HCT116 (cell line): ENCODE measurements at regions not wholly inside any gene's neighbourhood (a gene's known extent, or its start where the extent isn't known, plus 50 kb on each side); places are given as distances from the start of the nearest gene placed in this dataset.
"Not testable (repeated sequence)": the region's sequence is repeated elsewhere in the genome, so short reads cannot be mapped to it uniquely, and the experiment has no call there.

Source experiments
- ATAC-seq: fragments of 200-7000 bp; cut with Tn5 transposase; 2 replicates; pipeline ENCODE4 v1.9.1; 2020; ENCODE audit warnings: mild to moderate bottlenecking, moderate library complexity
- BruUV-seq: library from RNA; stranded (reverse); fragments of 400-500 nt; replicated peaks from 2 replicates; lab custom pipeline; 2021; lab: Mats Ljungman, UMichigan
- CTCF ChIA-PET: fragments of 300-600 bp; sonication (Branson Sonifier 250); formaldehyde crosslinking; loops from one replicate; lab custom pipeline; 2021; ENCODE audit warnings: antibody characterized with exemption; lab: Charles Lee
- POLR2A ChIA-PET: fragments of 300-600, 350-600 bp; sonication (Branson Sonifier 250); formaldehyde crosslinking; loops from one replicate; lab custom pipeline; 2021; ENCODE audit warnings: antibody characterized with exemption; lab: Charles Lee
- RAD21 ChIA-PET, 2 experiments: fragments of 300-600 bp; sonication (Branson Sonifier 250); formaldehyde crosslinking; loops; one replicate each; lab custom pipeline; 2023; ENCODE audit warnings: low total read pairs in 2 of 2; ENCODE audit not compliant: uncharacterized antibody in 2 of 2, unreplicated experiment in 2 of 2, low non-redundant PET in 1 of 2; lab: Charles Lee
- DNase-seq: peaks from one replicate; pipeline ENCODE4 v3.0.0-alpha.2; 2010; ENCODE audit warnings: low read depth, low spot score
- H2AFZ ChIP-seq: fragments of 200-600 bp; shearing (Covaris generic), sonication (generic); 2 replicates; pipeline ENCODE4 v1.6.1; 2017; ENCODE audit warnings: low read depth, mixed run types, mixed read lengths, antibody characterized with exemption, low read length; ENCODE audit not compliant: poor library complexity, severe bottlenecking
- H3K27ac ChIP-seq: 2 replicates; pipeline ENCODE4 v1.5.1; 2012; ENCODE audit warnings: low read depth, low read length
- H3K27me3 ChIP-seq: fragments of 200-600 bp; sonication (generic); 2 replicates; pipeline ENCODE4 v1.6.1; 2016; ENCODE audit warnings: mixed run types, low read length, mixed read lengths; ENCODE audit not compliant: insufficient read depth
- H3K36me3 ChIP-seq, 2 experiments: fragments of 200-500 bp in 1 of 2; fragments of 200-600 bp in 1 of 2; sonication (Bioruptor generic) in 1 of 2; sonication (generic) in 1 of 2; 2 replicates each; pipeline versions ENCODE4 v1.5.1 to v1.6.1; 2014 to 2016; ENCODE audit warnings: low read length in 2 of 2, inconsistent platforms in 1 of 2, mixed read lengths in 1 of 2, mixed run types in 1 of 2; ENCODE audit not compliant: insufficient read depth in 2 of 2, control insufficient read depth in 1 of 2
- H3K4me1 ChIP-seq, 2 experiments: fragments of 200-600 bp in 1 of 2; sonication (generic) in 1 of 2; 2 replicates each; pipeline versions ENCODE4 v1.5.1 to v1.6.1; 2012 to 2017; ENCODE audit warnings: low read length in 2 of 2, inconsistent platforms in 1 of 2, mild to moderate bottlenecking in 1 of 2, mixed read lengths in 1 of 2, mixed run types in 1 of 2, moderate library complexity in 1 of 2; ENCODE audit not compliant: insufficient read depth in 2 of 2, control insufficient read depth in 1 of 2
- H3K4me2 ChIP-seq: fragments of 200-600 bp; sonication (generic); 2 replicates; pipeline ENCODE4 v1.6.1; 2017; ENCODE audit warnings: mixed run types, low read length, mixed read lengths
- H3K4me3 ChIP-seq, 2 experiments: fragments of 200-600 bp in 1 of 2; sonication (generic) in 1 of 2; replicated peaks in 1 of 2; 2 replicates each; pipeline ENCODE4 v1.5.1; 2011 to 2016; ENCODE audit warnings: low read length in 2 of 2, control low read depth in 1 of 2, low read depth in 1 of 2, mild to moderate bottlenecking in 1 of 2, mixed read lengths in 1 of 2, mixed run types in 1 of 2
- H3K79me2 ChIP-seq: fragments of 200-600 bp; sonication (generic); 2 replicates; pipeline ENCODE4 v1.6.1; 2017; ENCODE audit warnings: mild to moderate bottlenecking, mixed run types, low read length, moderate library complexity, mixed read lengths; ENCODE audit not compliant: insufficient read depth
- H3K9ac ChIP-seq: fragments of 200-600 bp; sonication (generic); 2 replicates; pipeline ENCODE4 v1.6.1; 2016; ENCODE audit warnings: low read length, mixed read lengths
- H3K9me2 ChIP-seq: fragments of 200-600 bp; sonication (generic), shearing (Covaris generic); 2 replicates; pipeline ENCODE4 v1.6.1; 2017; ENCODE audit warnings: mixed run types, mild to moderate bottlenecking, moderate library complexity; ENCODE audit not compliant: insufficient read depth
- H3K9me3 ChIP-seq, 2 experiments: fragments of 200-500 bp in 1 of 2; fragments of 200-600 bp in 1 of 2; sonication (Bioruptor generic) in 1 of 2; sonication (generic) in 1 of 2; 2 replicates each; pipeline ENCODE4 v1.6.1; 2014 to 2017; ENCODE audit warnings: low read length in 2 of 2, mixed read lengths in 2 of 2, inconsistent platforms in 1 of 2, low read depth in 1 of 2, mild to moderate bottlenecking in 1 of 2, mixed run types in 1 of 2, moderate library complexity in 1 of 2; ENCODE audit not compliant: control insufficient read depth in 1 of 2, insufficient read depth in 1 of 2
- H4K20me1 ChIP-seq: fragments of 200-600 bp; sonication (generic), shearing (Covaris generic); 2 replicates; pipeline ENCODE4 v1.6.1; 2017; ENCODE audit warnings: mixed run types, mild to moderate bottlenecking, moderate library complexity; ENCODE audit not compliant: insufficient read depth
- CTCF ChIP-seq, 3 experiments: fragments of 200-600 bp in 1 of 3; sonication (generic) in 1 of 3; IDR thresholded peaks in 2 of 3; conservative IDR thresholded peaks in 1 of 3; 2 replicates each; pipeline ENCODE4 v1.5.1; 2012 to 2017; ENCODE audit warnings: low read depth in 2 of 3, low read length in 2 of 3, antibody characterized with exemption in 1 of 3, borderline replicate concordance in 1 of 3, control low read depth in 1 of 3, mild to moderate bottlenecking in 1 of 3, mixed read lengths in 1 of 3, mixed run types in 1 of 3, moderate library complexity in 1 of 3; ENCODE audit not compliant: insufficient read depth in 1 of 3
- RAD21 ChIP-seq: IDR thresholded peaks from 2 replicates; pipeline ENCODE4 v1.6.1; 2012; ENCODE audit warnings: low read depth, mild to moderate bottlenecking
- intact Hi-C: fragments of 100-400 bp; cut with micrococcal nuclease; formaldehyde crosslinking; loops from 2 replicates; pipeline ENCODE4 v1.10.0; 2022

DNA sequence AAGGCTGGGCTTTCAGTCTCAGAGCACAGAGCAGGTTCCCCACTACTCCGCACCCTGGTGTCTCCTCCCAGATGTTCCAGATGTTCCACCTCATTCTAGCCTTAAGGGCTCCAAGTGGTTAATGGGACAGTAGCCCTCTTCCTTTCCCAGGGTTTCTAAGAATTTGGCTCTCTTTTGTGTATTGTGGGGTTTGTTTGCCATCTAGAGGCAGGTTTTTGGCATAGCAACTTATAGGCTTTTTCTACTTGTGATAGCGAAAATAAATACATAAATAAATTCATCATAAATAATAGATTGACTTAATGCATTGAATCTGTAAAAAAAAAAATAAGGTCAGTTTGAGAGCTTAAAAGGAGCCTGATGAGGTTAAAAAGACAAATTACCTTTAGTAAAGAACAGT is 86.1 kb upstream of the XKR3 start:
- H4K20me1 ChIP-seq, RAD21 ChIA-PET, H3K9me3 ChIP-seq, H3K27ac ChIP-seq, H3K4me3 ChIP-seq, H3K4me2 ChIP-seq, H2AFZ ChIP-seq, H3K27me3 ChIP-seq, ATAC-seq, H3K79me2 ChIP-seq, intact Hi-C loops, H3K9me2 ChIP-seq, BruUV-seq, POLR2A ChIA-PET, H3K36me3 ChIP-seq, DNase-seq, H3K9ac ChIP-seq, H3K4me1 ChIP-seq: not testable (repeated sequence)
- CTCF ChIA-PET, result interaction anchor here (1.4 kb wide), 1 partner anchor 137 kb away, joined by 6 read pairs; no protein-coding TSS in a partner anchor
- TF ChIP-seq RAD21 (0 out of 2 replicates have a peak, but pooled peaks have one; percentile 3), CTCF (IDR thresholded peaks at IDR 0.05 in 2 of 3, conservative IDR thresholded peaks at IDR 0.05 in 1 of 3; ENCODE audit: borderline replicate concordance in 1 of 3, insufficient read depth in 1 of 3, low read depth in 2 of 3, low read length in 2 of 3) (peak in 2 of 3 experiments; percentile 29 to 31; a peak in 3 of 6 replicates)

DNA sequence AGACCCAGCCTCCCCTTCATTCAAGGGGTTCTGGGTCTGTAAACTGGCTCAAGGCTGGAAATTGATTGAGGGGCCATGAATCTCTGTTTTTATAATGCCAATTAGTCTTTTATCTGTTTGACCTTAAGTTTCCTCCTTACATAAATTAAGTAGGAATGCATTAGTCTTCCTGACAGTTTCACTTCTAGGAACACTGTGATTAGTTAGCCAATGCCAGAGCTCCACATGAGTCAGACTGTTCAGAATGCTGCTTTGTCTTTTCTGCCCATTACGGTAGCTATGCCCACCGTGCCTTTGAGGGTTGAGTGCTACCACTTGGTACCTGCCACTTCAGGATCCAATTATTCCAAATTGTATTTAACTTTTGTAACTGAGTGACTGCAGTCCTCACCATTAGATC is 76.8 kb upstream of the XKR3 start:
- H3K4me3 ChIP-seq, H3K9me2 ChIP-seq, intact Hi-C loops, H3K79me2 ChIP-seq, H3K27ac ChIP-seq, H3K27me3 ChIP-seq, RAD21 ChIA-PET, POLR2A ChIA-PET, DNase-seq, H3K9me3 ChIP-seq, H3K9ac ChIP-seq, CTCF ChIA-PET, ATAC-seq, BruUV-seq, H4K20me1 ChIP-seq, H3K36me3 ChIP-seq, H2AFZ ChIP-seq: not testable (repeated sequence)
- Histone ChIP-seq H3K4me1 (peaks cover 0 to 11% of the 10 kb centered on the region in 2 experiments; a peak in 2 of 4 replicates), H3K4me2 (peak overlapping the region; percentile 31)

- H4K20me1 ChIP-seq, CTCF ChIA-PET, H3K36me3 ChIP-seq, ATAC-seq, H3K9ac ChIP-seq, H3K27me3 ChIP-seq, H3K9me3 ChIP-seq, H3K27ac ChIP-seq, POLR2A ChIA-PET, BruUV-seq, intact Hi-C loops, H3K9me2 ChIP-seq, H3K4me3 ChIP-seq, H2AFZ ChIP-seq, RAD21 ChIA-PET, H3K79me2 ChIP-seq: not testable (repeated sequence)
- DNase-seq, result peak; percentile 6
- peaks cover 0 to 11% of the 10 kb centered on the region in 2 experiments; a peak in 2 of 4 replicates for H3K4me1 ChIP-seq
- H3K4me2 ChIP-seq, result peak overlapping the region; percentile 27
Observed at GRCh38 chr22:16901579-16901978, 76.4 kb upstream of the XKR3 start.

DNA sequence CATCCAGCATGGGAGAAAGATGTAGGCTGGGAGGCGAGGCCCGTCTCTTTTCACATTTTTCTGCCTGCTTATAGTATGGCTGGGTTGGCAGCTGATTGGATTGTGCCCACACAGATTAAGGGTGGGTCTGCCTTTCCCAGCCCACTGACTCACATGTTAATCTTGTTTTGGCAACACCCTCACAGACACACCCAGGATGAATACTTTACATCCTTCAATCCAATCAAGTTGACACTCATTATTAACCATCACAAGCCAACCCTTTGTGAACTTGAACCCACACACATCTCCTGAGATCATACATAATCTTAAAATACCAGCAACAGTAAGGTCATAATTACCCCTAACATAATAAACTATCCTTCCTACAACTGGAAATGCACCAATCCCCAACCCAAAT is 74.1 kb upstream of the XKR3 start:
- H3K79me2 ChIP-seq, H3K27ac ChIP-seq, H3K4me3 ChIP-seq, H3K9me3 ChIP-seq, ATAC-seq, H4K20me1 ChIP-seq, H2AFZ ChIP-seq, H3K4me2 ChIP-seq, H3K9me2 ChIP-seq, POLR2A ChIA-PET, BruUV-seq, DNase-seq, H3K27me3 ChIP-seq, RAD21 ChIA-PET, H3K36me3 ChIP-seq, CTCF ChIA-PET, H3K9ac ChIP-seq: not testable (repeated sequence)
- intact Hi-C loops, result loop anchor here (10.0 kb wide), 1 partner anchor 125 kb away; no protein-coding TSS in a partner anchor
- H3K4me1 ChIP-seq, result peaks cover 0 to 11% of the 10 kb centered on the region in 2 experiments; a peak in 2 of 4 replicates
